Glutamatergic neuron (in vitro differentiated cells): ENCODE measurements at regions not wholly inside any gene's neighbourhood (a gene's known extent, or its start where the extent isn't known, plus 50 kb on each side); places are given as distances from the start of the nearest gene placed in this dataset.

Experiments used
- DNase-seq: peaks from one replicate; pipeline ENCODE4 v3.0.0; 2022
- H3K27ac Mint-ChIP-seq: one replicate; pipeline ENCODE4 v1.8.0; 2020; ENCODE audit warnings: mild to moderate bottlenecking, mixed read lengths, inconsistent platforms; ENCODE audit not compliant: unreplicated experiment
- H3K27me3 Mint-ChIP-seq: one replicate; pipeline ENCODE4 v1.8.0; 2020; ENCODE audit warnings: mild to moderate bottlenecking, moderate library complexity, mixed read lengths, inconsistent platforms; ENCODE audit not compliant: unreplicated experiment
- H3K36me3 Mint-ChIP-seq: one replicate; pipeline ENCODE4 v1.8.0; 2020; ENCODE audit warnings: mild to moderate bottlenecking, mixed read lengths, inconsistent platforms; ENCODE audit not compliant: unreplicated experiment
- H3K4me1 Mint-ChIP-seq: one replicate; pipeline ENCODE4 v1.8.0; 2020; ENCODE audit warnings: mild to moderate bottlenecking, low read depth, mixed read lengths, inconsistent platforms; ENCODE audit not compliant: unreplicated experiment
- H3K4me3 Mint-ChIP-seq: one replicate; pipeline ENCODE4 v1.8.0; 2020; ENCODE audit warnings: mild to moderate bottlenecking, mixed read lengths, inconsistent platforms; ENCODE audit not compliant: unreplicated experiment
- H3K9me3 Mint-ChIP-seq: one replicate; pipeline ENCODE4 v1.8.0; 2020; ENCODE audit warnings: mild to moderate bottlenecking, moderate library complexity, mixed read lengths, inconsistent platforms; ENCODE audit not compliant: unreplicated experiment
- TF ChIP-seq, protein P1 (sequence below): fragments of 200-600 bp; sonication (generic); IDR thresholded peaks from one replicate; pipeline ENCODE4 v1.5.0; 2021; ENCODE audit not compliant: partially characterized antibody, unreplicated experiment

DNA sequence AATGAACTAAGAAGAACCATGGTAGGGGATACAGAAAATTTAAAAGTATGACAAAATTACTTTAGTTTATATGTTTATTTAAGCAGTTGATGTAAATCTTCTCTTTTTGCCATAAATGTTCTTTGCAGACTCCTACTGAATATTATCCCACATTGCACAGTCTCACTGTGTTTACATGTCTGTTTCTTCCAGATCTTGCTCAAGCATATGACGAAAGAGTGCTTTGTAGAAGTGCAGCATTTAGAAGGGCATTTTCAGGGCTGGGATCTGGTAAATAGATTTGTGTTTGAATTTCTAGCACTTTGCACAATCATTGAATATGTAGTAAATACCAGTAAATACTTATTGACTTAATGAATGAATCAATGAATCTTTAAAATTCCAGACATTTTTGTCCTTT lies 152.0 kb upstream of the EPHA7 start:
- no peaks in the 10 kb centered on the region for H3K36me3 Mint-ChIP-seq
- no peak for DNase-seq
- H3K27ac Mint-ChIP-seq: no peak overlapping the region
- H3K9me3 Mint-ChIP-seq: no peaks in the 10 kb centered on the region
- peaks cover 27% of the 10 kb centered on the region for H3K4me1 Mint-ChIP-seq
- TF ChIP-seq, protein P1, sequence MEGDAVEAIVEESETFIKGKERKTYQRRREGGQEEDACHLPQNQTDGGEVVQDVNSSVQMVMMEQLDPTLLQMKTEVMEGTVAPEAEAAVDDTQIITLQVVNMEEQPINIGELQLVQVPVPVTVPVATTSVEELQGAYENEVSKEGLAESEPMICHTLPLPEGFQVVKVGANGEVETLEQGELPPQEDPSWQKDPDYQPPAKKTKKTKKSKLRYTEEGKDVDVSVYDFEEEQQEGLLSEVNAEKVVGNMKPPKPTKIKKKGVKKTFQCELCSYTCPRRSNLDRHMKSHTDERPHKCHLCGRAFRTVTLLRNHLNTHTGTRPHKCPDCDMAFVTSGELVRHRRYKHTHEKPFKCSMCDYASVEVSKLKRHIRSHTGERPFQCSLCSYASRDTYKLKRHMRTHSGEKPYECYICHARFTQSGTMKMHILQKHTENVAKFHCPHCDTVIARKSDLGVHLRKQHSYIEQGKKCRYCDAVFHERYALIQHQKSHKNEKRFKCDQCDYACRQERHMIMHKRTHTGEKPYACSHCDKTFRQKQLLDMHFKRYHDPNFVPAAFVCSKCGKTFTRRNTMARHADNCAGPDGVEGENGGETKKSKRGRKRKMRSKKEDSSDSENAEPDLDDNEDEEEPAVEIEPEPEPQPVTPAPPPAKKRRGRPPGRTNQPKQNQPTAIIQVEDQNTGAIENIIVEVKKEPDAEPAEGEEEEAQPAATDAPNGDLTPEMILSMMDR: no peak
- no peak overlapping the region for H3K4me3 Mint-ChIP-seq
- no peaks in the 10 kb centered on the region for H3K27me3 Mint-ChIP-seq

DNA sequence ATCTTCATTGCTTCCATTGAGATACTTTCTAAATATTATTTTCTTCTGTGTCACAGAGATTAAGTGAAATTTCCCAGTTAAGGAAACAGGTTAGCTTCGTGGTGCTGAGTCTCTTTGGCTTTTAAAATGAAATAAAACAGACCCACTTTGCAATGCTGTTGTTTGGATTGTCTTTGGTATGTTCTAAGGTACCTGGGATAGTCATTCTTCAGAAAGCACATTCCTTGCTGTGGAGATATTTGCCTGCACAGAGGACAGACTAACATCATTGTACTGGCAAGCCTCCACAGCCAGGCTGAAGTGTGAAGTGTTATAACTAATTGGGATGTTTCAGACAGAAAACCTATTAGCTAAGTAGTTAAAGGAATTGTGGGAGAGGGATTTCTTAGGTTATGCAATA lies 148.8 kb upstream of the EPHA7 start:
- H3K4me1 Mint-ChIP-seq: peaks cover 9% of the 10 kb centered on the region
- no peaks in the 10 kb centered on the region for H3K9me3 Mint-ChIP-seq
- DNase-seq: no peak
- H3K4me3 Mint-ChIP-seq: no peak overlapping the region
- no peaks in the 10 kb centered on the region for H3K27me3 Mint-ChIP-seq
- H3K36me3 Mint-ChIP-seq: no peaks in the 10 kb centered on the region
- TF ChIP-seq, protein P1: no peak
- H3K27ac Mint-ChIP-seq: no peak overlapping the region

DNA sequence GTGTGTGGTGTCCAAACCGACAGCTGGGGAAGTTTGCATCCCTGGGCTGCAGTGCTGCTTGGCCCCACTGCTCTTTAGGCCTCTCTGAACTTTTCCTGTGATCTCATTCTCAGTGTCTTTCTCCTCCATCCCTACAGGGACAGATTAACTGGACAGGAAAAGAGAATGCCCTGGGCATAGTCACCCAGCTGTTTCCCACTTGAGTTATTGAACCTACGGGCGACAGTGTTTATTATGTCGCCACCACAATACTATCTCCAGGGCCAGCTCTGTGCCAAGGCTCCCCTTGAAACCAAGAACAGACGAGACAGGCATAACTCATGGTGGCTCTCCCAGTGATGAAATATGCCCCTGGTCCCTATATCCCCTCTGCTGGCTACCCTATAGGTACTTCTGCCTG lies 147.8 kb upstream of the EPHA7 start:
- Mint-ChIP-seq H3K4me3 (no peak overlapping the region), H3K9me3 (no peaks in the 10 kb centered on the region), H3K27me3 (no peaks in the 10 kb centered on the region), H3K4me1 (peaks cover 6% of the 10 kb centered on the region), H3K36me3 (no peaks in the 10 kb centered on the region), H3K27ac (no peak overlapping the region)
- TF ChIP-seq, protein P1: no peak
- no peak for DNase-seq

DNA sequence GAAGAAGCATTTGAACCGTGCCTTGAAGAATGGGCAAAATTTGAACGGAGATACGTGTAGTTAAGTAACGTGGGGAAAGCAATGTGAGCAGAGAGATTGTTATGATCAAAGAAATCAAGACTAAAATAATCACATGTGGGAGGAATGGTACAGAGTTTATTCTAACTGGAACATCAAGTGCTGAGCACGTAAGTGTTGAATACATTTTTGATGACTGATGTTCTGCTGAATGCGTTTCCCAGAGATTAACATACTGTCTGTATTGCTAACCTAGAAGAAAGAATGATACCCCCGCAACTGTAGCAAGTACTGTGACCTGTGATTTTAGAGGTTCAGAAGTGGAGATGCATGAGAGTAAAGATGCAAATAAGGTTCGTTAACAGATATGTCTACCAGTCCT lies 146.9 kb upstream of the EPHA7 start:
- H3K27ac Mint-ChIP-seq: no peak overlapping the region
- H3K9me3 Mint-ChIP-seq: no peaks in the 10 kb centered on the region
- no peaks in the 10 kb centered on the region for H3K36me3 Mint-ChIP-seq
- no peak overlapping the region for H3K4me3 Mint-ChIP-seq
- DNase-seq: no peak
- TF ChIP-seq, protein P1: no peak
- peaks cover 6% of the 10 kb centered on the region for H3K4me1 Mint-ChIP-seq
- no peaks in the 10 kb centered on the region for H3K27me3 Mint-ChIP-seq

DNA sequence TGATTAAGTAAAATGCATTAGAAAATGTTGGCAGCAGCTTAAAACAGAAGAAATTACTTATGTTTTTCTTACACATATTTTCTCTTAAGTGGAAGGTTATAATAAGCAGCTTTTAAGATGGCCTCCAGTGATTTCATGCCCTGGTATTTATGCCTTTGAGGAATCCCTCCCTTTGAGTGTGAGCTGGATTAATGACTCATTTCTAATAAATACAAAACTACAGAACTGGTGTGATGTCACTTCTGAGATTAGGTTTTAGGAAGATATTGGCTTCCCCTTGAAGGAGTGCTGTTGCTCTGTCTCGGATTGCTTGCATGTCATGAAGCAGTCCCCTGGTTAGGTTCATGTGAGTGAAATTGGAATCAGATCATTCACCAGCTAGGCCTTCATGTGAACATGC lies 143.2 kb upstream of the EPHA7 start:
- Mint-ChIP-seq H3K4me3 (no peak overlapping the region), H3K9me3 (no peaks in the 10 kb centered on the region), H3K36me3 (no peaks in the 10 kb centered on the region), H3K27me3 (no peaks in the 10 kb centered on the region), H3K4me1 (peaks cover 8% of the 10 kb centered on the region), H3K27ac (no peak overlapping the region)
- TF ChIP-seq, protein P1: no peak
- no peak for DNase-seq
